GM08714 (cell line): ENCODE measurements at regions not wholly inside any gene's neighbourhood (a gene's known extent, or its start where the extent isn't known, plus 50 kb on each side); places are given as distances from the start of the nearest gene placed in this dataset.
"Not testable (repeated sequence)": the region's sequence is repeated elsewhere in the genome, so short reads cannot be mapped to it uniquely, and the experiment has no call there.

Experiments used
- H3K4me3 ChIP-seq: fragments of 200-500 bp; sonication (Bioruptor generic); 2 replicates; pipeline ENCODE4 v1.5.1; 2014; ENCODE audit warnings: mild to moderate bottlenecking, low read length, inconsistent platforms
- ZNF274 ChIP-seq: IDR thresholded peaks from 2 replicates; pipeline ENCODE4 v1.6.1; 2012; ENCODE audit warnings: mild to moderate bottlenecking, low read depth, low read length

DNA sequence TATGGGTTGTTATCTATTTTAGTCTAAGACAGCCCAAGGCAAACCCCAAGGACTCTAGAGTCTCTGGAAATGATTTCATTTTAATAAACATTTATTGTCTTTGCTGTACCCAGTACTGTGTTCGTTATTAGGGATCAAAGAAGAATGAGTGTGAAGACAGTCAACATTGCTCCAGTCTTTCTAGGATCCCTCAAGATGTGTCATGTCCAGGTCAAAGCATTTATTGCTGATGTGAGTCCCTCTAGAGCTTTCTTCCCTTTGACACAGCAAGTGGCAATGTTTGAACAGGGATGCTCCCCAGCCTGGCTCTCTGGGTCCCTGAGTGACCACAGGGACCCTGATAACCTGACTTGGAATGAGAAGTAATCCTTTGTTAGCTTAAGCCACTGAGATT lies 123.1 kb upstream of the STK17B start:
- TF ChIP-seq ZNF274: no peak
- H3K4me3 ChIP-seq: no peak overlapping the region

DNA sequence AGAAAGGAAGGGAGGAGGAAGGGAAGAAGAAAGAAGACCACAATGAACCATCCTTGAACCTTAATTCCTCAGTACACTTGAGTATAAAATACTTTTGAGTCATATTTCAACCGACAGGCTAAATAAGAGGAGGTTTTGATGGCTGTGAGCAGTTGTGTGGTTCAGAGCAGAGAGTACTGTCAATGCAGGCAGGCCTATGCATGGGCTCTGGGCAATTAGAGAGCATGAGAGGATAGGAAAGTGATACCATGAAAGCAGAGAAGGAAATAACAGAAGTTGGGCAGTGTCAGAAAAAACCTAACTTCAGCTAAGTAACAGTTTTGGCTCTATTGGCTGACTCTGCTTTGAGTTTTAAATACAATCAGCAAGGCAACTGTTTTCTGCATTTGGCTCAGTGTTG lies 123.6 kb upstream of the STK17B start:
- TF ChIP-seq ZNF274: no peak

DNA sequence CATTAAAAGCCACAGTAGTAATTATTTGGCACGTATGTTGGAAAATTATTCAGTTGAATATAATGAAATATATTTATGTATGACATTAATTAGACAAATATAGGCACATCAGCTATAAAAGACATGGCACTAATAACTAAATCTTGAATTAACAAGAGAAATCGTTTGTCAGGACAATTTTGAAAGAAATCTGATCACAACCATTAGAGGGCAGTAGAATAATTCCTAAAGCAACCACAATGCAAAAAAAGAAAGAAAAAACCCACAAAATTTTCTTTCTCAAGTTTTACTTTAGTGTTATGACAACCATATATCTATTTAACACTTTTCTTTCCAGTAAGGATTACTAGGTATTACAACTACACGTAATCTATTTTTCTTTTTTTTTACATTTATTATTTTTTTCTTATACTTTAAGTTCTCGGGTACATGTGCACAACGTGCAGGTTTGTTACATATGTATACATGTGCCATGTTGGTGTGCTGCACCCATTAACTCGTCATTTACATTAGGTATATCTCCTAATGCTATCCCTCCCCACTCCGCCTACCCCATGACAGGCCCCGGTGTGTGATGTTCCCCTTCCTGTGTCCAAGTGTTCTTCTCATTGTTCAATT lies 126.8 kb upstream of the STK17B start:
- not testable (repeated sequence) for H3K4me3 ChIP-seq

More for the DNA sequence above, 123.6 kb upstream of the STK17B start:
- no peak overlapping the region for H3K4me3 ChIP-seq

DNA sequence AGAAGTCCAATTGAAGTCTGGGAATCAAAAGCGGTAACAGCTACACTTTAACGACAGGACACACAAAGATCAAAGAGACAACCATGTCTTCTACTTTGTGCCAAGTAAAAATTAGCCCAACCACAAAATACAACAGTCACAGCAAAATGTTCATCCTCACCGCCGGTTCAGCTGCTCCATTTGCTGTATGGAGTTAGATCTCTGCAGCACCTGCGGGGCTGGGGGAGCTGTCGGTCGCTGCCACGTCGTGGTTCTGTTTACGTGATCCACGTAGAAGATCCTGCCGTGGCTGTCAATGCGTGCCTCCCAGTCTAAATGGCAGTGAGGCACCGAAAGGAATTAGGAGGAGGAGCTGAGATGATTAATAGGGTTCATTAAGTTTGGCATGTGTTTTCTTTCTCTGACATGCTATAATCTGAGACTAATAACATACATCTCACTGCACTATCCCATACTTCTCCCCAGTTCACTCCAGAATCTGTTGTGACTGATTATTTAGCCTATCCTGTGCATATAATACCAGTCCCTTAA lies 136.5 kb upstream of the STK17B start:
- TF ChIP-seq ZNF274: no peak
- H3K4me3 ChIP-seq: no peak overlapping the region

DNA sequence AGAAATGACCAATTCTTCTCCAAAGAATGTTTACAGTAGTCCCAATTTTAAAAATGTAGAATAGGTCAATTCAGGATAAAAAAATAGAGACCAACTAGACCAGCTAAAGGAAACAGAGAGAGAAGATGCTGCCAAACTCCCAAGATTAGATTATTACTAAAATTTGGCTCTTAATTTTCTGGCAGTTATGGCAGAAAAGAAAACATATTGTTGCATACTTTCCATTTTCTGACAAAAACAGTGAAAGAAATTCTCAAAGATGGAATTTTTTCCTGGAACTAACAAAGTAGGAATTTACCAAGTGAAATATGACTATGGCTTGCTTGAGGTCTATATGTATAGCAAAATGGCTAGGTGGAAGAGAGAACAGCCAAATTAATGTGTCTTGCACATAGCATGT lies 138.3 kb upstream of the STK17B start:
- no peak overlapping the region for H3K4me3 ChIP-seq
- TF ChIP-seq ZNF274: no peak

DNA sequence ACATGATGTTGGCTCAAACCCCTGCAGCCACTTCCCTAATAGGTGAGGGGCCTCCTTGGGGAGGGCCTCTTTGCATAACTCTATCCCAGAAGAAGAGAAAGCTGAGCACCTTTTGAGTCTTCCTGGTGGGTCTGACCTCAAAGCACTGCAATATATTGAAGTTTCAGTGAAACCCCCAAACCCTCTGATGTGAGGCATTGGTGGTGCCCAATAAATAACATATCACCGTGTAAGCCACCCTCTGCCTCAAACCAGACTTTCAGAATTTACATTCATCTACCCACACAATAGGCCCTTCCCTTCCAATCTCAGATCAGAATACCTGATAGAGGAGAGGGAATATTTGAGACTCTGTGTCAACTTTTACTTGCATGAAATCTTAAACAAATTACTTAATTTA lies 142.8 kb upstream of the STK17B start:
- H3K4me3 ChIP-seq: no peak overlapping the region
- no peak for TF ChIP-seq ZNF274

DNA sequence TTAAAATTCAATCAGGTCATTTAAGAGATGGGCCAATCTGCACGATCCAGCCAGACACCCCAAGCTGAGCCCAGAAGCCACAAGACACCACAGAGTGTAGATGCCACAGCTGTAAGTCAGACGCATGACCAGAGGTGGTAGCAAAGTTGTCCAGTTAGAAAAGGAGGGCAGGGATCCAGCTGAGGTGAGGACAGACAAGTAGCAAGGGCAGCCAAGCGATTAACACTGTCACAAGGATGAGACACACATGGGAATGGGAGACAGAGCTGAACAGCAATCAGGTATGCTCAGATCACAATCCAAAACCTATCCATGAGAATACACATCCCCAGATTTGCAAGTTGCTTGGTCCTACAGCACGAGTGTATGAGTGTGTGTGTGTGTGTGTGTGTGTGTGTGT lies 143.4 kb upstream of the STK17B start:
- H3K4me3 ChIP-seq: no peak overlapping the region
- no peak for TF ChIP-seq ZNF274

DNA sequence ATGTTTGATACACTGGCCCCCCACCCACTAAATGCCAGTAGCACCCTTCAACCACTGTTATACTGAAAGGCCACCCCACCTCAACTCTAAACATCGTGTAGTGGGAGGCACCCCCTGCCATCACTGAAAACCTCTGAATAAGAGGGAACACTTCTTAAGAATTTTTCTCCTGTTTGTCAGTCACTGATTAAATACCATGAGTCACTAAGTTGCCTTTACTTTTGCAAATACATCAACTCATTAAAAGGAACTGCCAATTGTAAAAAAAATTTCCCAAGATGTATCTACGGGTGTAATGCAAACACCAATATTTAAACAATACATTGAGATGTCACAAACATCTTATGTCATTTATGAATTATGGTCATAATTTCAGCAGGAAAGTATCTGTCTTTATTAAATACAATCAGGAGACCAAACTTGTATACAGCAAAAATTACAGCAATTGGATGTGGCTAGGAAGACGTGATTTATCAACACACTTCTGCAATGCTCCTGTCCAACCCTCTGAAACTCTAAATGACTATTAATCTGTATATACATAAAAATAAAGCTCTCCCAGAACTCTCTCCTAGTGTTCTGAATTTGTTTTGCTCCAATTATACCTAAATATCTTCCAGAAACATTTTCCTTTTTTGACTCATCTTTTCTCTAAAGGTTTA lies 144.1 kb upstream of the STK17B start:
- TF ChIP-seq ZNF274: no peak
- no peak overlapping the region for H3K4me3 ChIP-seq

DNA sequence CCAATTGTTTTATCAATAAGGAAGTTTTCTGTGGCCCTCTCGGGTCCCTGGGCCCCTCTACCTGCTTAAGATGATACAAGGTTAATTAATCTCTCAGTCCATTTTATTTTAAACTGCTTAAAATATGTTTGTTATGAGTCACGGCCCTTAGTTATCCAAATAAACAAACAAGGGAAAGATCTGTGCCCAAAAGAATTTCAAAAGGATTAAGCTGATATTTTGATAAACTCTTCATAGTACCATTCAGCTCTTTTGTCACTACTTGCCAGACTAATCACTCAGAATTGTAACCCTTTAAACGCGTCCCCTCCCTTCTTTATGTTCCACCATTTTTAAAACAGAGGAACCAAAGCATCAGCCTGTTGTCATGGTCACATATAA lies 144.7 kb upstream of the STK17B start:
- no peak for TF ChIP-seq ZNF274
- no peak overlapping the region for H3K4me3 ChIP-seq

DNA sequence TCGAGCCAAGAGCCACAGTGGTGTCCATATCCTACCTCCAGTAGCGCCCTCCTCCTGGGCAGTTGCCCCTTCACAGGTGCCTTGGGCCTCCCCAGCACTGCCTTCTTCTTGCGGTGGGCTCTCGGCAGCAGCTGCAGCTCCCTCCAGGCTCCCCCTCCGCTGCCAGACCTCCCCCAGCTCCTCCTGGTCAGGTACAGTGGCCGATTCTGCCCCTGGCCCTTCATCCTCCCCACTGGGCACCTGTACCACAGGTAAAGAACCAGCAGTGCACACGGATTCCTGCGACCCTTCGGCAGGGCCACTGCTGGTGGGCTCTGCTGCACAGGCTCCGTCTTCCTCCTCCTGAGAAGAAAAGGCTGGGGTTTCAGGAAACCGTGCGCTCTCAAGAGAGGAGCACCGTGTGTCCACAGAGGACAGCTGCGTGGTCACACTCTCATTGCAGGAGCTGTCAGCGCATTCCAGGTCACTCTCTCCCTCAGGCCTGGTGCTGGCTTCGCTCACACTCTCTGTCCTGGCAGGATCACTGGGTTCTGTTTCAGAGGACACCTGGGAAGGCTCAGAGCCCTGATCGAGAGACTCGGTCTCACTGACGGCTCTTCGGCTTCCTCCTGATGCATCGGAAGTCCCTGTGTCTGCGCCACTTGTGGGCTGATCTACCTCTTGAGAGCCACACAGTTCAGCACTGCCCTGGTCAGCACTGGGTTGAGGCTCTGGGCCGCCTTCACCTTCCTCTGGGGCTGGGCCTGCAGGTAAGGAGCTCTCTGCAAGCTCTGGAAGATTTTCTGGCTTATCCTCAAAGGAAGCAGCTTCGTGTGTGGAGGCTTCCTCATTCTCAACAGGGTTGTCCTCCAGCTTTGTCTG lies 147.4 kb upstream of the STK17B start:
- no peak for TF ChIP-seq ZNF274

DNA sequence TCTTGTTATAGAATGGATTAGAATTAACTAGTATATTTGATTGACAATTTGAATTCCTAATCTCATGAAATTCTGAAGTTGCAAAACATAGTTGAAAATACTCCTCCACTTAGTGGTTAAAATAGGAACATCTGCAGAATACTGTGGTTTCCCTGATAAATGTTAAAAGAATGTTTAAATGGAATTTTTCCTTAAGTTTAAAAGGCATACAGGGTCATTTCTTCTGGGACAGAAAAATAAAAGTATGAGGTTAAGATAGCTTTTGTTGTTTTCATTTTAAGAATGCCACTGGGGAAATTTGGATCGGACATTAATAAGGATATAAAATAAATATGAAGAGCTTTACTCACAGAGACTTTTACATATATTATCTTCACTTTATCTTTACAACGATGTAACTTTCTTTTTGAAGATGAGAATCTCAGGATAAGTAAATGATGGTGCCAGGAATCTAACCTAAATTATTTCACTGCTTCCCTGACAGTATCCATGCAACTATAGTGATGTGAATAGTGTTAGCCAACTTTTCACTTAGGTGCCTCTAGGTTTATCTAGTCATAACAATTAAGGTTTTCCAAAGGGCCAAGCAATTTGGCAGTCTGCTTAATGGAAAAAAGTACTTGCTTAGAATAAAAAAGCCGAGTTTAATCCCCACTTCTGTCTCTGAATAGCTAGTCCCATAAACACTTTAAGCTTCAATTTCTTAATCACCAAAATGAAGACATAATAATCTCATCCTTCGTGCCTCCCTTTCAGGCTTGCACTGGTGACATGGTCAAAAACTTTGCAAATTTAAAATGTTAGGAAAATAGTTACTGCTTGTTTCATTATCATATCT lies 151.8 kb upstream of the STK17B start:
- no peak overlapping the region for H3K4me3 ChIP-seq
- TF ChIP-seq ZNF274: no peak

More for the DNA sequence above, 147.4 kb upstream of the STK17B start:
- no peak overlapping the region for H3K4me3 ChIP-seq

DNA sequence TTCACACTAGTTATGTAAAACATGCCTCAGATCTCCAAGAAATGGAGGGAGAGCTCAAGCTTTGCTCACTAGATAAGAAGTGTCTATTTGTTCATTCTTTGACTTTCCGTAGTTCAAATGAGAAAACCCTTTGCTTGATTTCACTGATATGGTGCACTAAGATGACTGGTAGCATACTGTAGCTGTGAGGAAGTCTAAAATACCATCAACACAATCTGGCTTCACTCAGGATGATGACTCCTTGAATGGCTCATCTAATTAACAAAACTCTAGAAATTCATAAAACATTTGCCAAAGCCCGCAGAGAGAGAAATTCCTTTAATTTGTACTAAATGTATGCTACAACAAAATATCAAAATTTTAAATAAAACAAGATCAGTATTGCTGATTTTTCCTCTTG lies 152.8 kb upstream of the STK17B start:
- no peak for TF ChIP-seq ZNF274
- no peak overlapping the region for H3K4me3 ChIP-seq

DNA sequence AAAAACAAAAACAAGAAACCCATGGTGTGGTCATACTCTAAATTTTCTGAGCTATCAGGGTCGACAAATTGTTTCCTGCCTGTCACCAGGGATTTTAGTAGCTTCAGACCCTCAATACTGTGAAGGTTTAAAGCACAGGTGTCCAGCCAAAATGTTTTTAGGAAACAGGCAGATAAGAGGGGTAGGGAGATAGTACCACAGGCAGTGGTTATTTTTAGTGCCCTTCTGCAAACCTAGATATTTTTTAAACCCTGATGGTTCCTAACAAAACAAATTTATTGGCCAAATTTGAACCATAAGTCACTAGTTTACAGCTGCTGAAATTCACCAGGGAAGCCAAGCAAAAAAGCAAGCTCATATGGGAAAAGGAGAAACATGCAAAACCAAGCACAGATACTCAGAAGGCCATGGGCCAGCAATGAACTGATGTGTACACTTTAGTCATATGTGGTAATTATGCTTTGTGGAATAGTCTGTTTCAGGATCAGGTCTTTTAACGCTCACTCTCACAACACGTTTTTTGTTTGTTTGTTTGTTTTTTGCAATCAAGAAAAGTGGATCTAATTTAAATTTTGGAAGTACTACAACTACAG lies 156.8 kb upstream of the STK17B start:
- TF ChIP-seq ZNF274: no peak
- no peak overlapping the region for H3K4me3 ChIP-seq

DNA sequence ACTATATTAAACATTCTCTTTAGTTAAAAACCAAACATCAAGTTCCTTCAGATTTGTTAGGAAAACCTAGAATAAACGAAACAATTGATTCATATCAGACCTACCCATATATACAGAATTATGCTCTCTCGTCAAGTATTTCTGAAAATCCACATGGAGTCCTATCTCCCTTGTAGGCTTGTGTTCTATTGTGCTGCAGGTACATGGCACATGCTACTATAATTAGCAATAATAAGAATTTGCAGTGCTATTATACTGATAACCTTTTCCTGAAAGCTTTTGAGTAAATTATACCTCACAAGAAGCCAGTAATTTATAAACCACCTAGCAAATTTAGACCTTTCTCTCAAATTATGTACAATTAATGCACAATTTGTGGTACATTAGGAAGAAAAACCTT lies 158.6 kb upstream of the STK17B start:
- H3K4me3 ChIP-seq: no peak overlapping the region
- no peak for TF ChIP-seq ZNF274
